Keratinocyte (primary cell): ENCODE measurements at regions not wholly inside any gene's neighbourhood (a gene's known extent, or its start where the extent isn't known, plus 50 kb on each side); places are given as distances from the start of the nearest gene placed in this dataset.

Experiments
- DNase-seq: peaks from one replicate; pipeline ENCODE4 v3.0.0-alpha.2; 2011; ENCODE audit warnings: low read depth, missing footprints, low spot score
- FAIRE-seq: peaks from 2 replicates; lab custom pipeline; 2011; peaks lifted over from hg19 to GRCh38; lab: Jason Lieb, UNC
- H2AFZ ChIP-seq: 2 replicates; pipeline ENCODE4 v1.6.0; 2012; ENCODE audit warnings: low read length, control low read depth, inconsistent platforms; ENCODE audit not compliant: control insufficient read depth
- H3K27ac ChIP-seq: 2 replicates; pipeline ENCODE4 v1.5.1; 2011; ENCODE audit warnings: low read length; ENCODE audit not compliant: control insufficient read depth, insufficient read depth
- H3K27me3 ChIP-seq: 3 replicates; pipeline ENCODE4 v1.6.0; 2011; ENCODE audit warnings: low read length; ENCODE audit not compliant: control insufficient read depth, insufficient read depth; ENCODE audit errors: extremely low read depth
- H3K36me3 ChIP-seq, 2 experiments: 2 replicates in 1 of 2; 3 replicates in 1 of 2; pipeline ENCODE4 v1.5.1; 2011; ENCODE audit warnings: low read length in 2 of 2, mild to moderate bottlenecking in 1 of 2; ENCODE audit not compliant: control insufficient read depth in 2 of 2, insufficient read depth in 2 of 2; ENCODE audit errors: extremely low read depth in 1 of 2
- H3K4me1 ChIP-seq: 3 replicates; pipeline ENCODE4 v1.5.1; 2011; ENCODE audit warnings: low read length; ENCODE audit not compliant: control insufficient read depth, insufficient read depth; ENCODE audit errors: extremely low read depth
- H3K4me2 ChIP-seq: 3 replicates; pipeline ENCODE4 v1.6.0; 2011; ENCODE audit warnings: low read depth, low read length; ENCODE audit not compliant: control insufficient read depth, insufficient read depth; ENCODE audit errors: extremely low read depth
- H3K4me3 ChIP-seq, 3 experiments: fragments of 200-600 bp in 1 of 3; sonication (generic) in 1 of 3; 2 replicates in 2 of 3; 3 replicates in 1 of 3; pipeline ENCODE4 v1.5.1; 2011 to 2016; ENCODE audit warnings: low read length in 3 of 3, mild to moderate bottlenecking in 3 of 3, control low read depth in 2 of 3, inconsistent platforms in 1 of 3, low read depth in 1 of 3, mixed read lengths in 1 of 3, mixed run types in 1 of 3, moderate library complexity in 1 of 3; ENCODE audit not compliant: control insufficient read depth in 2 of 3, insufficient read depth in 2 of 3; ENCODE audit errors: extremely low read depth in 1 of 3
- H3K79me2 ChIP-seq: 2 replicates; pipeline ENCODE4 v1.6.0; 2012; ENCODE audit warnings: low read length; ENCODE audit not compliant: control insufficient read depth, insufficient read depth
- H3K9ac ChIP-seq: 3 replicates; pipeline ENCODE4 v1.6.0; 2011; ENCODE audit warnings: low read length; ENCODE audit not compliant: control insufficient read depth, insufficient read depth; ENCODE audit errors: extremely low read depth
- H3K9me1 ChIP-seq: 3 replicates; pipeline ENCODE4 v1.6.0; 2011; ENCODE audit warnings: low read length; ENCODE audit not compliant: control insufficient read depth, insufficient read depth; ENCODE audit errors: extremely low read depth
- H3K9me3 ChIP-seq: 2 replicates; pipeline ENCODE4 v1.5.1; 2012; ENCODE audit warnings: low read depth, low read length; ENCODE audit not compliant: control insufficient read depth
- H4K20me1 ChIP-seq: 3 replicates; pipeline ENCODE4 v1.6.0; 2011; ENCODE audit warnings: low read length; ENCODE audit not compliant: control insufficient read depth, insufficient read depth; ENCODE audit errors: extremely low read depth
- EZH2 ChIP-seq: IDR thresholded peaks from one replicate; pipeline ENCODE4 v1.6.1; 2012; ENCODE audit warnings: inconsistent platforms, mild to moderate bottlenecking, low read length, moderate library complexity
- dilution Hi-C: fragments of 300-500 bp; cut with MboI; formaldehyde crosslinking; loops from one replicate; pipeline ENCODE4 v1.7.0; 2020; ENCODE audit warnings: low sequenced_read_pairs; ENCODE audit not compliant: extremely low pct_ligation_motif_present
- TF ChIP-seq, protein P1 (sequence below), 3 experiments: IDR thresholded peaks in 1 of 3; conservative IDR thresholded peaks in 1 of 3; optimal IDR thresholded peaks in 1 of 3; 2 replicates in 2 of 3; 3 replicates in 1 of 3; pipeline versions ENCODE3 to v1.5.1; 2011; ENCODE audit warnings: low read length in 3 of 3, mild to moderate bottlenecking in 3 of 3, moderate library complexity in 2 of 3, control low read depth in 1 of 3, inconsistent platforms in 1 of 3; ENCODE audit not compliant: insufficient read depth in 2 of 3; ENCODE audit errors: extremely low read depth in 1 of 3

GRCh38 chr2:481388-481787 is 193.5 kb upstream of the ALKAL2 start:
- Histone ChIP-seq H3K27me3 (no peaks in the 10 kb centered on the region), H3K27ac (no peak overlapping the region), H3K36me3 (no peaks in the 10 kb centered on the region), H3K9me3 (no peaks in the 10 kb centered on the region), H3K9ac (no peak overlapping the region), H4K20me1 (no peaks in the 10 kb centered on the region), H3K4me1 (no peaks in the 10 kb centered on the region), H3K79me2 (no peaks in the 10 kb centered on the region), H3K4me2 (no peak overlapping the region), H3K9me1 (no peaks in the 10 kb centered on the region), H2AFZ (no peak overlapping the region), H3K4me3 (no peak overlapping the region)
- no peak for FAIRE-seq
- TF ChIP-seq, protein P1, sequence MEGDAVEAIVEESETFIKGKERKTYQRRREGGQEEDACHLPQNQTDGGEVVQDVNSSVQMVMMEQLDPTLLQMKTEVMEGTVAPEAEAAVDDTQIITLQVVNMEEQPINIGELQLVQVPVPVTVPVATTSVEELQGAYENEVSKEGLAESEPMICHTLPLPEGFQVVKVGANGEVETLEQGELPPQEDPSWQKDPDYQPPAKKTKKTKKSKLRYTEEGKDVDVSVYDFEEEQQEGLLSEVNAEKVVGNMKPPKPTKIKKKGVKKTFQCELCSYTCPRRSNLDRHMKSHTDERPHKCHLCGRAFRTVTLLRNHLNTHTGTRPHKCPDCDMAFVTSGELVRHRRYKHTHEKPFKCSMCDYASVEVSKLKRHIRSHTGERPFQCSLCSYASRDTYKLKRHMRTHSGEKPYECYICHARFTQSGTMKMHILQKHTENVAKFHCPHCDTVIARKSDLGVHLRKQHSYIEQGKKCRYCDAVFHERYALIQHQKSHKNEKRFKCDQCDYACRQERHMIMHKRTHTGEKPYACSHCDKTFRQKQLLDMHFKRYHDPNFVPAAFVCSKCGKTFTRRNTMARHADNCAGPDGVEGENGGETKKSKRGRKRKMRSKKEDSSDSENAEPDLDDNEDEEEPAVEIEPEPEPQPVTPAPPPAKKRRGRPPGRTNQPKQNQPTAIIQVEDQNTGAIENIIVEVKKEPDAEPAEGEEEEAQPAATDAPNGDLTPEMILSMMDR (optimal IDR thresholded peaks at IDR 0.05 in 1 of 3, IDR thresholded peaks at IDR 0.05 in 1 of 3, conservative IDR thresholded peaks at IDR 0.05 in 1 of 3; ENCODE audit: extremely low read depth in 1 of 3, insufficient read depth in 2 of 3, low read length in 3 of 3): no peak
- no peak for TF ChIP-seq EZH2
- DNase-seq: no peak
- dilution Hi-C loops: no loop called here

- Histone ChIP-seq H3K4me1 (no peaks in the 10 kb centered on the region), H3K27me3 (no peaks in the 10 kb centered on the region), H4K20me1 (no peaks in the 10 kb centered on the region), H3K9ac (no peak overlapping the region), H2AFZ (no peak overlapping the region), H3K9me3 (no peaks in the 10 kb centered on the region), H3K36me3 (no peaks in the 10 kb centered on the region), H3K79me2 (no peaks in the 10 kb centered on the region), H3K4me2 (no peak overlapping the region), H3K4me3 (no peak overlapping the region), H3K27ac (no peak overlapping the region), H3K9me1 (no peaks in the 10 kb centered on the region)
- DNase-seq (no peak), FAIRE-seq (no peak)
- dilution Hi-C loops: no loop called here
- TF ChIP-seq, protein P1 (optimal IDR thresholded peaks at IDR 0.05 in 1 of 3, IDR thresholded peaks at IDR 0.05 in 1 of 3, conservative IDR thresholded peaks at IDR 0.05 in 1 of 3; ENCODE audit: extremely low read depth in 1 of 3, insufficient read depth in 2 of 3, low read length in 3 of 3): no peak
- TF ChIP-seq EZH2: no peak
Observed at GRCh38 chr2:479490-480176, 191.7 kb upstream of the ALKAL2 start.
